HG03135 (cell line): ENCODE measurements at regions not wholly inside any gene's neighbourhood (a gene's known extent, or its start where the extent isn't known, plus 50 kb on each side); places are given as distances from the start of the nearest gene placed in this dataset.
"Not testable (repeated sequence)": the region's sequence is repeated elsewhere in the genome, so short reads cannot be mapped to it uniquely, and the experiment has no call there.

ENCODE experiments used
- ATAC-seq: cut with Tn5 transposase; IDR thresholded peaks from one replicate; pipeline ENCODE4 v1.9.1; 2021; ENCODE audit warnings: mild to moderate bottlenecking, moderate library complexity; ENCODE audit not compliant: unreplicated experiment

DNA sequence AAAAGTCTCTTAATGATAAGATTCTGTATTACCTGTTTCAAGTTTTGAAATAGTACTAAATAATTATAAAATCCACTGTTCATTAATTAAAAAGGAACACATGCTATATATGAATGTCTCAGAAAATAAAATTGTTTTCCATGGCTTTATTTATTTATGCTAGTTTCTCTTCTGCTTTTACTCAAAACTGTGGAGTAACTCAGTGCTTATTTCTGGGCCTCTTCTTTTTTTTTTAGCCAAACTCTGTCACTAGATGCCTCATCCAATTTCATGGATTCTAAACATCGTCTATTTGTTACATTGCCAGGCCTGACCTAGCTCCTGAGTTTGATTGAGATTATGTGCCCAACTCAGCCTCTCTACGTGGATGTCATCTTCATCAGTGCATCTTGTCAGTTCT, 1509.7 kb downstream of the MAT2B start:
- ATAC-seq = no peak

DNA sequence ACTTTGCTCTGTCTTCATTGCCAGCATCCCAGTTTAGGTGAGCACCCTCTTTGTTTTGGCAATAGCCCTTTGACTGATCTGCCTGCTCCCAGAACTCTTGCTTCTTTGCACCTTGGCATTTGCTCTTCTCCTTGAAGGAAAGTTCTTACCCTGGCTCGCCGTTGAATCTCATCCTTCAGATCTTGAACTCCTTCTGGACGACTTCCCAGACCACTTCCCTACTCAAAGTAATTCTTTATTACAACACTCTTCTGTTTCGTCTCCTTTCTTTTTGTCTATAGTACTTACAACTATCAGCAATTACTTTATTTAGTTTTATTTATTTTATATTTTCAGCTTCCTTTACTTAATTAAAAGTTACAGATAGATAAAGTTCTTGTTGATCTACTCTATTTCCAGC, 1510.1 kb downstream of the MAT2B start:
- ATAC-seq = no peak

DNA sequence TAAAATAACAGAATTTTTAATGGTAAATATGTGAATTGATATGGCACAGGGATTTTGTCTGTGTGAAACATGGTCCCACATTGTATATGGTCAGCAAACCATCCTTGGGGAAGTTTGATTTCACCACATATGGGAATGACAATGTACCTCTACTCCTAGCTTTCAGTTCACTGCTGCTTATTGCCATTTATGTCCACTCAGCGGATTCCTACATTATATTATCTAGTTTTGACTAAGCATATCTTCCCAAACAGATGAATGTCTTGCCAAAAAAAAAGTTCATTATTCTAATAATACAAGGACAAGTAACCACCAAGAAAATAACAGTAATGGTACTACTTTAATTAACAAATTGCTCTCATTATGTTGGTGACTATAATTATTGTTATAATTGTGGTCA, 1521.6 kb downstream of the MAT2B start:
- no peak for ATAC-seq

DNA sequence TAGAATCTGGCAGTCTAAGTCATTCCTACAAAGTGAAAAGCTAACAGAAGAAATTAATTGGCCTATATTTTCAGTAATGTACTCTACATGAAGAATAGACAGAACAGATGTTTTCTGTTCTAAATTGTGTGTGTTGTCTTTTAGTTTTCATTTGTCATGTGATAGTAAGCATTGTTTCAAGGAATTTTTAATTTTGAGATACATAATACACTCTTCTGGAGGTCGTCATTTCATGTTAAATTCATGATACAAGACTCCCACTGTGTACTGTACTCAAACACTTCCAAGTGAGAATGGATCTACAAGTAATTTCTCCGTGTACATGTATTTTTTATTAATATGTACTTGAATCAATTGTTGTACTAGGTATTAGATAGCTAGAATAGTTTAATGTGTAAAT, 1522.9 kb downstream of the MAT2B start:
- no peak for ATAC-seq

DNA sequence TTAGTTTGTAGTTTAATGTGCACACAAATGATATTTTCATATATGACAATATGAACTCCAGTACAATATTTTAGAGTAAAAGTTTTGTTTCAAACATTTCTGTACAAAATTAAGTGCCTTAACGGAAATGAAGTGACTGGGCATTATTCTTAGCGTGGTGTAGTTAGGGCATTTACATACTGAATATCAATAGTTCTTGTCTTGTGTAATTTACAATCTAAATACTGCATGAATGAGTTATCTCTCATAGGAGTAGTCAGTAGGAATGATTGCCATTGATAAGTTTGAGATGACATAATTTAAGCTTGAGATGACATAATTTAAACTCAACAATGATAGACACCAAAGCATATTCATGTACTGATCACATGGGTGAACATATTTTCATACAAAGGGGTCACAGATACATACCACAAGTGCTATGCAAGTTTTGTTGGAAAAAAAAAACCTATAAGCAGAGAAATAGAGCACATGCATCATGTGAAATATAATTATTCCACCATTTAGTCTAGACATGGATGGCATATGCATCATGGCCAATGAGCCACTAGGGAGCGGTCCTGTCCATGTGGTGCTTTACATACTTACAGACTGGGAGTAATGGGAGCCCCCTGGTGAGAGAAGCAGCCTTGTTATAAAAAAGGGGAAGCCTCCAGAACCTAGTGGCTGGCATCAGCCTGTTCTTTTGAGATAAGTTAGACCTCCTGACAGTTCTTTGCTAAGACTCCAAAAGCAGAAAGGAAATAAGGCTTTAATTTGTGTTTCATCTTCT, 1523.9 kb downstream of the MAT2B start:
- ATAC-seq = no peak

DNA sequence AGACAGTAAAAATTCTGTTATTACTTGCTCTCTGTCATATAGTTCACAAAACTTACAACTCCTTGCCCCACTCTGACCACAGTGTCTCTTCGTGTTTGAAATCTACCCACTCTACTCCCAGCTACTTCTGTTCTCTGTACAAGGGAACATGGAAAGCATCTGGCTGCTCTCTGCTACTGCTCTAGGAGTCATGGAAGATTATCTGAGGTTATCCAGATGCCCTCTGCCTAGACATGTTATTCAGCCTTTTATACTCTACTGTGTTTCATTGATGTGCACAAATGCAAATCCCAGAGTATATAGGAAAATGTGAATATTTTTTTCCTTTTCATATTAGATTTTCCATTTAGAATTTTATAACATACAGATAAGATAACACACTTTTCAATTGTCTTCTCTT, 1525.6 kb downstream of the MAT2B start:
- ATAC-seq = no peak

DNA sequence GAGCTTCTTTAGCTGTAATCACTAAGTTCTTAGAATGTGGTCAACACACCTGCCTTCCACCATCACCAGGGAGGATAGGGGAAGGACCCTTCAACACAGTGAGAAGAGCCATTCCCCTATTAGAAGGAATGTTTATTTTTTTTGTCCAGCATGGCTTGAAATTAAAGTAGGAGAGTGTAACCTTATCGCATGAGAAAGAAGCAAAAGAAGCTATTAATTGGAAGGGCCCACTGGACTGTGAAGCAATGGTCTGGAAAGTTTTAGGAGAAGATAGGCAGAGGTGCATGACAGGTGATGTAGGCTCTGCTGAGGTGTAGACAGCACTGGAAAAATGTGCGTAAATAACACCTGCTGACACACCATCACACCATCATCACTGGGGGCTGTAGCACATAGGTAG, 1526.0 kb downstream of the MAT2B start:
- ATAC-seq = no peak

DNA sequence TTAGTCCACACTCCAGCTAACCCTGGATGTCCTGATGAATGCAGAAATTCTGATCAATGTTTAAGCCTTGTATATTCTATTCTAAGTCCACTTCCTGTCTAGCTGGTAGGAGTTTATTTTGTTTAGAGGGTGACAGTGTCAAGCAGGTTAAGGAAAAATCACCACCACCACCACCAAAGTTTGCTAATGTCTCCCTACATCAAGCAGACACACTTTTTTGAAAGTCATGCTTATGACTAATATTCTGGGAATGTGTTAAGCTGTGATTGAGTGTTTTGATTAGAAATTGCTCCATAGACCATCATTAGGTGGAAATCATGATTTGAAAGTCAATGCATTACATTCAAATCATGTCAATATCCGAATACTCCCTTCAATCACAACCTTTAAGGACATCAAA, 1530.1 kb downstream of the MAT2B start:
- ATAC-seq = no peak

DNA sequence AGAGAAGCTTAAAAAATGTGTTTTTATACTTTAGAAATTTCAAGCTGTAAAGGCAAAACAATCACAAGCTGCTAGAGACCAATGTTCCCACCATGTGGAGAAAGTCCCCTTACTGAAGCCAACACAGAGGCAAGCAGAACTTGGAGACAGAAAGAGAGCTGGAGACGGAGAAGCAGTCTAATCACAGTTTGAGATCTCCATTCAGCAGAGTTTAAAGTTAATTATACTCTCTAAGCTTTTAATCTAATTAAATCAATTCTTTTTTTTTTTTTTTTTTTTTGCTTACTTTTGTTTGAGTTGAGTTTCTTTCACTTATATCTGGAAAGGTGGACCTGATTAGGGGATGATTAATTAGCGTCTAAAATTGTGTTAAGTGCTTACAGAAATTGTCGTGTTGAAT, 1534.3 kb downstream of the MAT2B start:
- no peak for ATAC-seq

DNA sequence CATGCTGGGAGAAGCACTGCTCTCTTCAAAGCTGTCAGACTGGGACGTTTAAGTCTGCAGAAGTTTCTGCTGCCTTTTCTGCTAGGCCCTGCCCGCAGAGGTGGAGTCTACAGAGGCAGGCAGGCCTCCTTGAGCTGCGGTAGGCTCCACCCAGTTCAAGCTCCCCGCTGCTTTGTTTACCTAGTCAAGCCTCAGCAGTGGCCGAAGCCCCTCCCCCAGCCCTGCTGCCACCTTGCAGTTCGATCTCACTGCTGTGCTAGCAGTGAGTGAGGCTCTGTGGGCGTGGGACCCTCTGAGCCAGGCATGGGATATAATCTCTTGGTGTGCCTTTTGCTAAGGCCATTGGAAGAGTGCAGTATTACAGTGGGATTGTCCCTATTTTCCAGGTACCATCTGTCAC, 1540.5 kb downstream of the MAT2B start:
- not testable (repeated sequence) for ATAC-seq

DNA sequence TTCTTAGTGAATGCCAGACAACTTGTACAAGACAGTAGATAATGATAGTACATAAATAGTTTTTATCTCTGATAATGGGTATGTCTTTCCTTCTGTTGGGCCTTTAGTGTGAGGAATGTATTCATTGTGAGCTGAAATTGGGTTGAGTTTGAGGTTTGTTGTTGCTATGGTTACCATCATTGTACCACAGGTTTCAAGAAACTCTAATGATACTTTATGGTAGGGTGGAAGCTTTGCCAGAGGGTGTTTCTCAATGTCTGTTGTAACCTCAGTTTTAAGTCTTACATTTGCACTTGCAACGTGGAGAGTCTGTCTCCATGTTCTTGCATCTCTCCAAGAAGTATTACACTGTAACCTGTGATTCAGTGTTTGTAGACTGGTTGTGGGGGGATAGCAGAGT, 1550.1 kb downstream of the MAT2B start:
- no peak for ATAC-seq

DNA sequence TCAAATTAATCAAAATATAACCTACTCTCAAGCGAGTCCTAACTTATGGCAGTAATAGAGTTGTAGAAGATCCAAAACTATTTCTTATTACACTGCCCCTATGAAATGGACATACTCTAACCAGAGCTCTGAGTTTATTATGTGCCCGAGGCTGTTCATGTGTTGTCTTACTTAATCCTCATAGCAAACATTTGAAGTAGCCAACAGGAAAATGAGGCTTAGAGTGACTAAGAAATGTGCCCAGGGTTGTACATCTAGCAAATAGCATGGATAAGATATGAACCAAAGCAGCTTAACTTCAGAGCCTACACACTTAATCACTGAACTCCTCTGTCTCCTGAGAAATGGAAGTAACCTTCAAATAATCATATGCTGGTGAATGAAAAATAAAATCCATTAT, 1551.7 kb downstream of the MAT2B start:
- ATAC-seq = no peak

DNA sequence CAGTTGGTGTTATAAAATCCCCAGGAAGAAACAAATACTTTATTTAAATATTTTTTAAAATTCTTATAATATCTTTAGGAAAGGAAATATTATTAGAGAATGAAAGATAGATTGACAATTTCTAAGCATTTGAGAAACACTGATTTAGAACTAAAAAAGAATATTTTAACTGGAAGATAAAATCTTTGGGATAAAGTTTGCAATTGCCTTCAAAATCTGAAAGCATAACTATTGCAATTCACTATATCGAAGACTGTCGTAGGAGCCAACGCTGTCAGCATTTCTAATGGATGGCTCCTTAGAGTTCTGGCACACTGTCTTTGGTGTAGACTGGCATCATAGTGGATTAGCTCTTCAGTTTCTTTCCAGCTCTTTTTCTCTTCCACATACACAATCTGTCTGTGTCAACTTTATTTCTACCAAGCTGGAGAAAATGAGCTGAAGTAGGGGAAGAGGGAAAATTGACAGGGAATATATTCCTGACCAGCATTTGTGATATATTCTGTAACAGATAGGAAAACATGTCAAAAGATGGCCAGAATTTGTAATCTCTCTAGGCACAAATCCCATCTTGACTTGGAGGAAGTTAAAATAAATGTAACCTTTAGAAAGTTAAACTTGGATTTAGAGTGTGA, 1561.4 kb downstream of the MAT2B start:
- ATAC-seq = no peak

DNA sequence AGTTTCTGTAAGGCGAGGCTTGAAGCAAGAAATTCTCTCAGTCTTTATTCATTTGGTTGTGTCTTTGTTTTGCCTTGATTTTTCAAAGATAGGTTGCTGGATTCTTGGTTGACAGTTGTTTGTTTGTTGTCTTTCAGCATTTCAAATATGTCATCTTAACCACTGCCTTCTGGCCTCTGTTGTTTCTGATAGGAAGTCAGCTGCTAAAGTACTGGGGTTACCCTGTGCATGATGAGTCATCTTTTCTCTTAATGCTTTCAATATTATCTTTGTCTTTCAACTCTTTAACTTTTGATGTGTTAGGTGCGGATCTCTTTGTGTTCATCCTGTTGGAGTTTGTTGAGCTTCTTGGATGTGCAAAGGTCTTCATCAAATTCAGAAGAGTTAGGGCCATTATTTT, 1571.3 kb downstream of the MAT2B start:
- no peak for ATAC-seq

DNA sequence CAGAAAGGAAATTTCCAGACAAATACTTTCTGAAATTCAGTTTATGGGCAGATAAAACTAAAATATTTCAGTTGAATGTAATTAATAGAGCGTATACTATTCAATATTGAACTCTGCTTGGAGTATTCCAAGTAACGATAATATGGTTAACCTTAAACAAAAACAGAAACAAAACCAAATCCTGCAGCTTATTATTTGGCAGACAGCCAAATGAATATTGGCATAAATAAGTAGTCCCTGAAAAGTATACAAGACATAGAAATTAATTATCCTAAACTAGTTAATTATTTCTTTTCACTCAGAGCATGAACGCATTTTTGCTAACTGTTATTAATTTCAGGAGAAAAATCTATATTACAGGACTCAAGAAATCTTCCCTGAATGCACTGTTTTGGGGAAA, 1574.0 kb downstream of the MAT2B start:
- no peak for ATAC-seq

DNA sequence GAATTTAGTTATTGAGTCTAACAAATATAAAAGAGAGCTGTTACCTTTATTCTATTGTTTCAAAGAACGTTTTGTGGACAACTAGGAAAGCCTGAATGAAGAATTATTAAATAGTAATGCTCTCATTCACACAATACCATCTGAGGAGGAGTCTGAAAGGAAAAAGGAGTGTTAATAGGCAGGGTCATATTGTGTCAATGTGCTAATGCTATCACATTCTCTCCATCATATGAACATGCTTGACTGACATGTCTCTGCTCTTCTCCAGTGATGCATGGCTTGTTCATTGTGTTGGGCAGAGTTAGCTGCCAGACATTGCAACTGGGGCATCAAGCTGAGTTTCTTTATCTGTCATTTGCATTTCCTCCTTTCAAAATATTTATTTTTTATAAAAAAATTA, 1578.0 kb downstream of the MAT2B start:
- no peak for ATAC-seq

DNA sequence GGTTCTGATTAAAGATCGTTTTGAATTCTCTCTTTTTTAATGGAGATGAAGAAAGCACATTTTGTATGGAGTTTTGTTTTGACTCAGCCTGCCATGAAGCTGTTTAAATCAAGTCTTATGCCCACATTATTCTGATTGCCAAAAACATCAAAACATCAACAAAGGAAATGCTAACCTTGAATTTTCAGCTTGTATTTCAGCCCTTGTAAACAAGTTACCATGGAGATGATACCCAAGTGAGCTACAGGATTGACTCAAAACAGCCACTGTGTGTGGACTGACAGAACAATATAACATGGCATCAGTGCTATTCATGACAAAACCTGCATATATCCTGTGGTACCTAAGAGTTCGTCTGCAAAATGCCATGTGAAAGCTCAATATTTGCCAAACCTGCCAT, 1581.0 kb downstream of the MAT2B start:
- no peak for ATAC-seq

DNA sequence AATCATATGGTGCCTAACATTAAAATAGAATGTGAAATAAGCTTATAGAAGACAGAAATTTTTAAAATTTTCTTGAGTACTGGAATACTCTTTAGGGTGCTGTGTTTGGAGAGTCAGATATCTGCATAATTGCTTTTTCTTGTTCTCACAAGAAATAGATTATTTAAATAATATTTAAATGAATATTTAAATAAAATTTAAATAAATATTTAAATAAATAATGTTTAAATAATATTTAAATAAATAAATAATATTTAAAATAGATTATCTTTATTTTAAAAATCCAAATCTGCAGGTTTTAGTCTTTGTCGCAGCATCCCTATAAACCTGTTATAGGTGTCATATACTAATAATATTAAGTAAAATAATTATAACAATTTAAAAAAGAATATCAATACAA, 1589.4 kb downstream of the MAT2B start:
- ATAC-seq = no peak

DNA sequence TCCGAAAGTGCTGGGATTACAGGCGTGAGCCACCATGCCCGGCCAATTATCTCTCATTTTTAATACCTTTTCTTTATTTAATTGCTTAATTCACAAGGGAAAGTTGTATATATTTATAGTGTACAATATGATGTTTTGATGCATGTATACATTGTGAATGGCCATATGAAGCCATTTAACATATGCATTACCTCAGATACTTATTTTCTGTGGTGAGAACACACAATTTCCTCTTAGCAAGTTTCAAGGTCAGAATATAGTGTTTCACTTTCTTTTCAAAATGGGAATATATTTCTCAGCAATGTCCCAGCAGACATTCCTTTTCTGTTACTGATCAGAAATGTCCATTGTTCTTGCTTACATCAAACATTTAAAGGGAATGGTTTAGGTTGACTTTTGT, 1596.3 kb downstream of the MAT2B start:
- no peak for ATAC-seq

DNA sequence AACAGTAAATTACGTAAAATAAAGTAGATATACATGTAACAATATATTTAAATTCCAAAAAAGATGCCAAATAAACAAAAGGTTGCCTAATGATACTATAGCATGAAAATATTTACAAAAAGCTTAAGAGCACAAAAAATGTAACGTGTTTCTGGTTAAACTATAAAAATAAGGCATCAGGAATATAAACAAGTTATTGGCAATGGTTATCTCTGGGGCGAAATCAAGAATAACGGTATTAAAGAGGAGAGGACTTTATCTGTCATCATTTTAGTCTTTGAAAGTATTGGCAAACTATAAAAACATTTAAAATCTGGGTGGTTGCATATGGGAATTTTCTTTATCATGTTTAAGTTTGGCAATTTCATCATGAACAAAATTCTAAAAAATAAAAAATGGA, 1599.2 kb downstream of the MAT2B start:
- ATAC-seq = no peak

DNA sequence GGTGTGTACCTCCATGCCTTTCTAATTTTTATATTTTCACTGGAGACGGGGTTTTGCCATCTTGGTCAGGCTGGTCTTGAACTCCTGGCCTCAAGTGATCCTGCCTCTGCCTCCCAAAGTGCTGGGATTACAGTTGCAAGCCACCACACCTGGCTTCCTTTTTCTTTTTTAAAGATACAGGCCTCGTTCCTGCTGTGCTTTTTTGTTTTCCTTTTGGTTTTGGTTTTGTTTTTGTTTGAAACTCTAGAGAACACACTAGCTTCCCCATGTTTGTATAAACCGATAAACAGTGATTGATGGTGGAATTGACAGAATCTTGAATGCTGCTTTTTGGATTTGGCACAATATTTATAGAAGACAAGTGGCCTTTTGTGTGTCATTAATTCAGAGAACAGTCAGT, 1603.4 kb downstream of the MAT2B start:
- no peak for ATAC-seq

DNA sequence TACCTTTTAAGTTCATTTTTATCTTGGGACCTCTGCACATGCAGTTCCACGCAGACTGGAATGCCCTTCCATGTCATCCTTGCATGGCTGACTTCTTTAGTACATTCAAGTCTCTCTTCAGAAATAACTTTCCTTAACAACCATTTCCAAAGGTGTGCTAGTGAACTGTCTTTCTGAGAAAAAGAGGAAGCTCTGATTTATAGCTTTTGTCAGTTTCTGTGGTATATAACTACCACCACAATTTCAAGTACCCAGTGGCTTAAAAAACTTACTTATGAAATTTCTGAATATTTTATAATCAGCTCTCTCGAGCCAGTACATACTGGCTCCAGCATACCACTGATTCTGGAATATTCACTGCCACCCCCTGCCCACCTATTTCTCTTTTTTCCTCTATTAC, 1613.8 kb downstream of the MAT2B start:
- no peak for ATAC-seq

DNA sequence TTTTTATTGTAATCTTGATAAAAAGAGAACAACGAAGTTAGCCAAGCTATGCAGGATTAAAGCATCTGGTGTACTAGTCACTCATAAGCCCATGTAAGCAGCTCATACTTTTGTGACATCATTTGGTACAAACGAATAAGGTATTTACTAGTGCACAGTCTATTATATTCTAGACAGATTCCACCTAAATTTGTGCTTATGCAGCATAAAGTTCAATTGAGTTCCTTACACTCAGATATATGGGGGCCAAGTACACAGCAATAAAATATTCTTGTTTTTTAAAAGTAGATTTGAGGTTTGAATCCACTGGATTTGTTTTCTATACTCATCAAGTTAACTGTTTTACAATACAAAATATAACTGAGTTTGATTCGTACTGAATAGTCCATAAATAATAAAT, 1621.2 kb downstream of the MAT2B start:
- no peak for ATAC-seq
